ENCODE measurements at regions not wholly inside any gene's neighbourhood (a gene's known extent, or its start where the extent isn't known, plus 50 kb on each side); places are given as distances from the start of the nearest gene placed in this dataset.

- Histone ChIP-seq H3K4me3 (ENCODE audit: low read depth, low read length) (no peak overlapping the region), H3K27me3 (replicated peaks) (no peaks in the 10 kb centered on the region), H3K36me3 (replicated peaks) (no peaks in the 10 kb centered on the region), H3K27ac (no peak overlapping the region)
- in situ Hi-C loops (cut with HindIII; ENCODE audit: low pct_ligation_motif_present, low sequenced_read_pairs), result no loop called here
- TF ChIP-seq CTCF (IDR thresholded peaks at IDR 0.05; ENCODE audit: low read depth, low read length, missing control alignments), result no peak
- no peak for DNase-seq
These were observed 153.3 kb upstream of the VRK2 start for GRCh38 chr2:57893347-57893746.

GRCh38 chr2:57893786-57894185 lies 152.8 kb upstream of the VRK2 start:
- no peak for DNase-seq
- H3K4me3 ChIP-seq (ENCODE audit: low read depth, low read length), result no peak overlapping the region
- in situ Hi-C loops (cut with HindIII; ENCODE audit: low pct_ligation_motif_present, low sequenced_read_pairs), result no loop called here
- no peaks in the 10 kb centered on the region for H3K27me3 ChIP-seq (replicated peaks)
- TF ChIP-seq CTCF (IDR thresholded peaks at IDR 0.05; ENCODE audit: low read depth, low read length, missing control alignments), result no peak
- H3K27ac ChIP-seq, result no peak overlapping the region
- H3K36me3 ChIP-seq (replicated peaks), result no peaks in the 10 kb centered on the region

- no peaks in the 10 kb centered on the region for H3K27me3 ChIP-seq (replicated peaks)
- TF ChIP-seq CTCF (IDR thresholded peaks at IDR 0.05; ENCODE audit: low read depth, low read length, missing control alignments), result no peak
- H3K27ac ChIP-seq, result no peak overlapping the region
- H3K36me3 ChIP-seq (replicated peaks), result no peaks in the 10 kb centered on the region
- no peak overlapping the region for H3K4me3 ChIP-seq (ENCODE audit: low read depth, low read length)
- in situ Hi-C loops (cut with HindIII; ENCODE audit: low pct_ligation_motif_present, low sequenced_read_pairs), result no loop called here
- no peak for DNase-seq
These were observed 152.2 kb upstream of the VRK2 start for GRCh38 chr2:57894381-57894780.

- Histone ChIP-seq H3K27ac (no peak overlapping the region), H3K36me3 (replicated peaks) (no peaks in the 10 kb centered on the region), H3K4me3 (ENCODE audit: low read depth, low read length) (no peak overlapping the region), H3K27me3 (replicated peaks) (no peaks in the 10 kb centered on the region)
- no peak for DNase-seq
- TF ChIP-seq CTCF (IDR thresholded peaks at IDR 0.05; ENCODE audit: low read depth, low read length, missing control alignments), result no peak
- in situ Hi-C loops (cut with HindIII; ENCODE audit: low pct_ligation_motif_present, low sequenced_read_pairs), result no loop called here
These were observed 148.7 kb upstream of the VRK2 start for GRCh38 chr2:57897920-57898319.

GRCh38 chr2:57899898-57900297 lies 146.7 kb upstream of the VRK2 start:
- in situ Hi-C loops (cut with HindIII; ENCODE audit: low pct_ligation_motif_present, low sequenced_read_pairs), result no loop called here
- Histone ChIP-seq H3K27ac (no peak overlapping the region), H3K27me3 (replicated peaks) (no peaks in the 10 kb centered on the region), H3K4me3 (ENCODE audit: low read depth, low read length) (no peak overlapping the region), H3K36me3 (replicated peaks) (no peaks in the 10 kb centered on the region)
- no peak for TF ChIP-seq CTCF (IDR thresholded peaks at IDR 0.05; ENCODE audit: low read depth, low read length, missing control alignments)
- no peak for DNase-seq

GRCh38 chr2:57902578-57902977 lies 144.0 kb upstream of the VRK2 start:
- no peak overlapping the region for H3K4me3 ChIP-seq (ENCODE audit: low read depth, low read length)
- no peak for DNase-seq
- H3K36me3 ChIP-seq (replicated peaks), result no peaks in the 10 kb centered on the region
- no peak for TF ChIP-seq CTCF (IDR thresholded peaks at IDR 0.05; ENCODE audit: low read depth, low read length, missing control alignments)
- in situ Hi-C loops (cut with HindIII; ENCODE audit: low pct_ligation_motif_present, low sequenced_read_pairs), result no loop called here
- no peaks in the 10 kb centered on the region for H3K27me3 ChIP-seq (replicated peaks)
- H3K27ac ChIP-seq, result no peak overlapping the region
